IPS-18a (cell line): ENCODE measurements at regions not wholly inside any gene's neighbourhood (a gene's known extent, or its start where the extent isn't known, plus 50 kb on each side); places are given as distances from the start of the nearest gene placed in this dataset.
"Not testable (repeated sequence)": the region's sequence is repeated elsewhere in the genome, so short reads cannot be mapped to it uniquely, and the experiment has no call there.

Experiments
- H3K27ac ChIP-seq: one replicate; pipeline ENCODE4 v1.5.1; 2013; ENCODE audit warnings: low read length
- H3K27me3 ChIP-seq: one replicate; pipeline ENCODE4 v1.6.1; 2013; ENCODE audit warnings: mild to moderate bottlenecking, low read length; ENCODE audit not compliant: control insufficient read depth, insufficient read depth
- H3K36me3 ChIP-seq: one replicate; pipeline ENCODE4 v1.6.1; 2013; ENCODE audit warnings: low read depth, low read length; ENCODE audit not compliant: control insufficient read depth
- H3K4me1 ChIP-seq: one replicate; pipeline ENCODE4 v1.6.1; 2013; ENCODE audit warnings: low read depth, low read length; ENCODE audit not compliant: control insufficient read depth
- H3K4me3 ChIP-seq: one replicate; pipeline ENCODE4 v1.5.1; 2013; ENCODE audit warnings: low read length
- H3K9ac ChIP-seq: one replicate; pipeline ENCODE4 v1.6.1; 2013; ENCODE audit warnings: mild to moderate bottlenecking, low read length, moderate library complexity
- H3K9me3 ChIP-seq: one replicate; pipeline ENCODE4 v1.6.1; 2013; ENCODE audit warnings: low read depth, low read length; ENCODE audit not compliant: control insufficient read depth

DNA sequence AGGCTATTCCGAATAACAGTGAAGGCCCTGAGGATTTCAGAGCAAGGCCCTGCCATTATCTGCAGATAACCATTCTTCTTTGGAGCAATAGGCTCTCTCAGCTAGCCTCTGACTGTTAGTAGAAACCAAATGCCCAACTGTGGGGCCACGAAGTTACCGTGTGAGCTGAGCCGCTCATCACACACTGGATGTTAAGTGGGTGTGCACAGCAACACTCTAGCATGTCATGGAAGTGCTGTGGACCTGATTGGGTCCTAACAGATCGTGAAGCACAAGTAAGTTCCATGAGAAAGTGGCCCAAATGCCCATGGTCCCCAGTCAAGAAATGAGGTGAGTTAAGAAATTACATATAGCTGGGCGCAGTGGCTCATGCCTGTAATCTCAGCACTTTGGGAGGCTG is 190.4 kb downstream of the ALG10 start:
- Histone ChIP-seq H3K4me1 (no peaks in the 10 kb centered on the region), H3K9ac (no peak overlapping the region)

DNA sequence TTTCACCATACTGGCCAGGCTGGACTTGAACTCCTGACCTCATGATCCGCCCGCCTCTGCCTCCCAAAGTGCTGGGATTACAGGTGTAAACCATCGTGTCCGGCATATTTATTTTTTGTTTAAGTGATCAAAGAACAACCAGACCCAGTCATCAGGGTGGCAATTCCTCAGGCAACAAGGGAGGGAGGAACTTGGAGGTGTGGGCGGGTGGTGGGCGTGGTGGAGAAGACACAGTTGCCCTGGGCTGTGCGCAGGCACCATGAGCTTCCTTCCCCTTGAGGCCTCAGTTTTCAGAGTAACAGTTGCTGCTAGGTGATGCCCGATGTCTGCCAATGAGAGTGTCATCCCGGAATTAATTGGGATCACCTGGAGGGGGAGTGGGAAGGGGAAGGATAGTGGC is 191.7 kb downstream of the ALG10 start:
- H3K27ac ChIP-seq: no peak overlapping the region
- no peak overlapping the region for H3K9ac ChIP-seq
- no peaks in the 10 kb centered on the region for H3K4me1 ChIP-seq
- H3K36me3 ChIP-seq: no peaks in the 10 kb centered on the region
- peaks cover 5% of the 10 kb centered on the region for H3K9me3 ChIP-seq
- H3K4me3 ChIP-seq: no peak overlapping the region
- no peaks in the 10 kb centered on the region for H3K27me3 ChIP-seq

More for the DNA sequence above, 190.4 kb downstream of the ALG10 start:
- no peak overlapping the region for H3K4me3 ChIP-seq
- no peaks in the 10 kb centered on the region for H3K36me3 ChIP-seq
- H3K27me3 ChIP-seq: no peaks in the 10 kb centered on the region
- peaks cover 5% of the 10 kb centered on the region for H3K9me3 ChIP-seq
- no peak overlapping the region for H3K27ac ChIP-seq

DNA sequence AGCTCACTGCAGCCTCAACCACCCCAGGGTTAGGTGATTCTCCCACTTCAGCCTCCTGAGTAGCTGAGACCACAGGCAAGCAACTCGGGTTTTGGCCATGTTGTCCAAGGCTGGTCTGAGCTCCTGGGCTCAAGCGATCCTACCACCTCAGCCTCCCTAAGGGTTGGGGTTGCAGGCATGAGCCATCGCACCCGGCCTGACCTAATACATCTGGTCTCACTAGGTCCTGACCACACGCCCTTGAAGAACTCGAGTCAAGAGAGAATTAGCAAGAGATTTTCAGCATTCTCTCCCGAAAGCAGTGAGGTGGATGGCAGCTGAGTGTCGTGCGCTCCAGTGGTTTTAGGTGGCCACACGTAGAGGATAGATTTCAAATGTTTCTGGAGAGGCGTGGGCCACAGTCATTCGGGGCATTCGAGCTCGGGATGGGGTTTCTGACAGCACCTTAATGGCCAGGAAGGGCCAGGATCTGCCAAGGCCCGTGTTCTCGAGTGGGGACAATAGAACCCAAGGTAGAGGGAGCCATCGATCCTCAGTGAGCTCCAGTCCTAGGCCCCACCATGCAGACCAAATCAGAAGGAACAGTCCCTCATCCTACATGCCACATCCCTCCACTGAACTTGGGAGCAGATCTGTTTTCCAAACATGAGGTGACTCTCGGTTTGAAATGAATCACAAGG is 193.1 kb downstream of the ALG10 start:
- Histone ChIP-seq H3K9ac (no peak overlapping the region), H3K4me1 (no peaks in the 10 kb centered on the region), H3K36me3 (no peaks in the 10 kb centered on the region), H3K4me3 (no peak overlapping the region), H3K27me3 (no peaks in the 10 kb centered on the region), H3K9me3 (no peaks in the 10 kb centered on the region), H3K27ac (no peak overlapping the region)

DNA sequence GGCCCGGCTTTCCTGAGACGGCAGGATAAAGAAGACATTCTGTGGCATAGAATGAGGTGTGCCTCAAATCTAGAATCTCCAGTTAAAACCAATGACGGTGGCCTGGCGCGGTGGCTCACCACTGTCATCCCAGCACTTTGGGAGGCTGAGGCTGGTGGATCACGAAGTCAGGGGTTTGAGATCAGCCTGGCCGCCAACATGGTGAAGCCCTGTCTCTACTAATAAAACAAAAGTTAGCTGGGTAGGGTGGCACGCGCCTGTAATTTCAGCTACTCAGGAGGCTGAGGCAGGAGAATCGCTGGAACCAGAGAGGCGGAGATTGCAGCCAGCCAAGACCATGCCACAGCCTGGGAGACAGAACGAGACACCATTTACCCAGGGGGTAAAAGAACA is 193.6 kb downstream of the ALG10 start:
- no peak overlapping the region for H3K27ac ChIP-seq
- H3K9ac ChIP-seq: no peak overlapping the region
- H3K36me3 ChIP-seq: no peaks in the 10 kb centered on the region
- no peaks in the 10 kb centered on the region for H3K27me3 ChIP-seq
- H3K4me3 ChIP-seq: no peak overlapping the region
- no peaks in the 10 kb centered on the region for H3K9me3 ChIP-seq
- no peaks in the 10 kb centered on the region for H3K4me1 ChIP-seq

DNA sequence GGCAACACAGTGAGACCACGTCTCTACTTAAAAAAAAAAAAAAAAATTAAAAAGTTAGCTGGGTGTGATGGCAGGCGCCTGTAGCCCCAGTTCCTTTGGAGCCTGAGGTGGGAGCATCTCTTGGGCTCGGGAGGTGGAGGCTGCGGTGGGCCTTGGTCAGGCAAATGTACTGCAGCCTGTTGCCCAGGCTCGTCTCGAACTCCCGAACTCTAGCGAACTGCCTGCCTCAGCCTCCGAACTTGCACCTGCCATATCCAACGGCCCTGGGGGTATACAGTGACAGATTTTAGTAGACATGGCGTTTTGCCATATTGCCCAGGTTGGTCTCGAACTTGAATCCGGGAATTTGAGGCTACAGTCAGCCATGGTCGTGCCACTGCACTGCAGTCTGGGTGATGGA is 195.4 kb downstream of the ALG10 start:
- Histone ChIP-seq H3K4me1 (no peaks in the 10 kb centered on the region), H3K27ac (no peak overlapping the region), H3K4me3 (no peak overlapping the region), H3K27me3 (no peaks in the 10 kb centered on the region), H3K9me3 (no peaks in the 10 kb centered on the region), H3K36me3 (no peaks in the 10 kb centered on the region), H3K9ac (no peak overlapping the region)

DNA sequence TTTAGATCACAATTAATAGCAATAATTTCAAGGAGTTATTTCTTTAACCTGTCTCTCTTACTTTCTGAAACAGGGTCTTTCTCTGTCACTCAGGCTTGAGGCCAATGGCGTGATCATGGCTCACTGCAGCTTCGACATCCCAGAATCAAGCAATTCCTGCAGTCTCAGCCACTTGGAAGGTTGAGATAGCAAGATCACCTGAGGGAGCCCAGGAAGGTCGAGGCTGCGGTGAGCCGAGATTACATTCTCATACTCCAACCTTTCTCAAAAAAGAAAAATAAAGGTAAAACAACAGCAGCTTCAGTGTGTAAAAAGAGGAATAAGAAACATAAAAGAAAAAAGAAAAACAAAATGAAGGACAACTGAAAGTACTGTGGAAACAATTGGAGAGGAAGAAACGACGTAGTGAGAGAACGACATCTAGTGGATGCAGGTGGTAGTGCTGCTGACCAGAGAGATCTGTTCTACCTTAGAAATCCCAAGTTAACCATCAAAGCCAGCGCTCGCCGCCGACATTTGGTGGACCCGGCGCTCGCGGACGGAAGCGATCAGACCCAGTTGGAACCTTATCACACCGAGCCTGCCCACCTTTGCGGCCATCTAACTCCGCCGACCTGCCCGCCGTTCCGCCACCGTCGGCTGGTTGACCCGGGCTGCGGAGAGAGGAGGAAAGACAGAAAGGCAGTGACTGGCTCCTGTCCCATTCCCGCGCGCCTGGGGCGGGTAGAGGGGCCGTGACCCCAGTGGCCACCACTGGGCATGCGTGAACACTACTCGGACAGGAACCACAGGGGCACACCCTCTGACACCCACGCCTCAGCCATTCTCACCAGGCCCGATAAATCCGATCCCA is 196.1 kb downstream of the ALG10 start:
- Histone ChIP-seq H3K27ac (no peak overlapping the region), H3K9ac (no peak overlapping the region), H3K4me3 (peak overlapping the region; percentile 11), H3K9me3 (no peaks in the 10 kb centered on the region), H3K36me3 (no peaks in the 10 kb centered on the region), H3K27me3 (no peaks in the 10 kb centered on the region), H3K4me1 (no peaks in the 10 kb centered on the region)

DNA sequence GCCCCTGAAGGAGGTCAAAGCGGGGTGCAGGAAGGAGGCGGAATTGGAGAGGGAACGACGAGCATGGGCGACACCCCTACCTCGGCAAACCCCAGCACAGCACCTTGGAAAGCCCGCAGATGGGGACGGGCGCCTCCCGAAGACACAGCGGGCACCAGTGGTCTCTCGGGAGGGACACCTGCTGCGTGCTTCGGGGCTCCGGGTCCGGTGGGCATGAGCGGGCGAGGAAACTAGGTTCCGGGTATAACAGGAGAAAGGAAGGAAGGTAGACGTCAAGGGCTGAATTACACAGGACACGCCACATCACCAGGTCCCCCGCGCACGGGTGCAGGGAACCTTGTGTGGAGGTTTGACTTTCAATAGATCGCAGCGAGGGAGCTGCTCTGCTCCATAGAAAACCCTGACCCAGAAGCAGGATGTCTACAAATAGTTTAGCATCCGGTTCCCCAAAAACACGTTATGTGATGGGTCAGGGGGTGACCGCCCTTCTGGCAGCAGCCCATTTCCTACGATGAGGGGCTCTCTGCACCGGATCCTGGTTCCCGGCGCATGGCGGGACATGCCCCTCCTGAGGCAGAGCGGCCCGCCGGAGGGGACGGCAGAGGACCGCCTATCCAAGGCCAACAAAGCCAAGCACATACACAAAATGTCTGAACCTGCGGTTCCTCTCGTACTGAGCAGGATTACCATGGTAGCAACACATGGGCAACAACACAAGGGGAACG is 196.9 kb downstream of the ALG10 start:
- Histone ChIP-seq H3K9ac (no peak overlapping the region), H3K4me1 (no peaks in the 10 kb centered on the region), H3K9me3 (no peaks in the 10 kb centered on the region), H3K36me3 (no peaks in the 10 kb centered on the region), H3K27me3 (no peaks in the 10 kb centered on the region), H3K27ac (no peak overlapping the region), H3K4me3 (peak overlapping the region; percentile 11)

DNA sequence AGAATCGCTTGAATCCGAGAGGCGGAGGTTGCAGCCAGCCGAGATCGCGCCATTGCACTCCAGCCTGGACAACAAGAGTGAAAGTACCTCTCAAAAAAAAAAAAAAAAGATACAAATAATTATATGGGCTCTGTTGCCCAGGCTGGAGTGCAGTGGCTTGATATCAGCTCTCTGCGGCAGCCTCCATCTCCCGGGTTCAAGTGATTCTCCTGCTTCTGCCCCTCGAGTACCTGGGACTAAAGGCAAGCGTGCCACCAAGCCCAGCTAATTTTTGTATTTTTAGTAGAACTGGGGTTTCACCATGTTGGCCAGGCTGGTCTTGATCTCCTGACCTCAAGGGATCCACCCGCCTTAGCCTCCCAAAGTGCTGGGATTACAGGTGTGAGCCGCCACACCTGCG is 197.8 kb downstream of the ALG10 start:
- H3K4me1 ChIP-seq, H3K9ac ChIP-seq, H3K36me3 ChIP-seq, H3K4me3 ChIP-seq, H3K27me3 ChIP-seq, H3K9me3 ChIP-seq, H3K27ac ChIP-seq: not testable (repeated sequence)

DNA sequence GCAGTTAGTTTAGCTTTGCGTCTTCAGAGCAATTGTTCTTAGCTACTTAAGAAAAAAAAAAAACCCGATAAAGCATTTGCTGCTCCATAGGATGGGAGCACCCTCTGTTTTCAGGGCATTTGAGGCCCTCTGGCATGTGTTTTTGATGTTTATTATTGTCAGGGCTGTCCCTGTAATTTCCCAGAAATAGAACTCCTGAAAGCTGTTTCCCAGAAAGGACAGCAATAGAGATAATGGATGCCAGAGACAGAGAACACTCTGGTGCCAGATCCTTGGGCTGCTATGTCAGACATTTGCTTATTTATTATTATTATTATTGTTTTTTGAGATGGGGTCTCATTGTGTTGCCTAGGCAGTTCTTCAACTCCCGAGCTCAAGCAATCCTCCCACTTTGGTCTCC is 201.3 kb downstream of the ALG10 start:
- Histone ChIP-seq H3K4me1 (no peaks in the 10 kb centered on the region), H3K9me3 (peaks cover 5% of the 10 kb centered on the region), H3K36me3 (no peaks in the 10 kb centered on the region), H3K4me3 (no peak overlapping the region), H3K9ac (no peak overlapping the region), H3K27ac (no peak overlapping the region), H3K27me3 (no peaks in the 10 kb centered on the region)

DNA sequence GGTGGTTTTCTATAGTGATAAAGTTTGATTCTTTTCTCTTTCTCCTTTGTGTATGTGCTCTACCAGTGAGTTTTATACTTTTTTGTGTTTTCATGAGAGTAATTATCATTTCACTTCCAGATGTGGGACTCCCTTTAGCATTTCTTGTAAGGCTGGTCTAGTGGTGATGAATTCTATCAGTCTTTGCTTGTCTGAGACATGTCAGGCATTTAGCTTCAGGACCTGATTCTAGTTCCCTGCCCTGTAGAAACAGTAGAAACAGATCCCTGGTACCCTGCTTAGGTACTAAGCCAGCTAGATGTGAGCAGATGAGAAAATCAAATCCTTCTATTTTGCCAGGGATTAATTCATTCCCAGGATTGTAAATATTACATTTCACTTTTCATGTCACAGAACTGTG is 203.7 kb downstream of the ALG10 start:
- H3K27me3 ChIP-seq, H3K27ac ChIP-seq, H3K4me1 ChIP-seq, H3K9me3 ChIP-seq, H3K36me3 ChIP-seq, H3K9ac ChIP-seq, H3K4me3 ChIP-seq: not testable (repeated sequence)

DNA sequence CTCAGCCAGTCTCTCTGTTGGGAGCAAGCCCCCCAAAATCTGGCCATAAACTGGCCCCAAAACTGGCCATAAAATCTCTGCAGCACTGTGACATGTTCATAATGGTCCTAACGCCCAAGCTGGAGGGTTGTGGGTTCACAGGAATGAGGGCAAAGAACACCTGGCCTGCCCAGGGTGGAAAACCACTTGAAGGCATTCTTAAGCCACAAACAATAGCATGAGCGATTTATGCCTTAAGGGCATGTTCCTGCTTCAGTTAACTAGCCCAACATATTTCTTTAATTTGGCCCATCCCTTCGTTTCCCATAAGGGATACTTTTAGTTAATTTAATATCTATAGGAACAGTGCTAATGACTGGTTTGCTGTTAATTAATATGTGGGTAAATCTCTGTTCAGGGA is 205.8 kb downstream of the ALG10 start:
- not testable (repeated sequence) for H3K27me3 ChIP-seq, H3K27ac ChIP-seq, H3K4me1 ChIP-seq, H3K4me3 ChIP-seq, H3K9me3 ChIP-seq, H3K9ac ChIP-seq, H3K36me3 ChIP-seq
